Adrenal gland (tissue), 9 donors: ENCODE measurements at regions not wholly inside any gene's neighbourhood (a gene's known extent, or its start where the extent isn't known, plus 50 kb on each side); places are given as distances from the start of the nearest gene placed in this dataset.

Experiments used
- DNase-seq, 7 donors: peaks; one replicate each; pipeline ENCODE4 v3.0.0-alpha.2; 2019 to 2020
- H3K27ac ChIP-seq, 5 donors: fragments of 200-600 bp; sonication (generic) in 4 of 5; 1 replicate in 3 of 5; 2 replicates in 2 of 5; pipeline versions ENCODE4 v1.5.1 to v1.8.0; 2016 to 2020; ENCODE audit warnings: mild to moderate bottlenecking in 1 of 5
- H3K27me3 ChIP-seq: fragments of 200-600 bp; 2 replicates; pipeline ENCODE4 v1.8.0; 2021
- H3K36me3 ChIP-seq, 2 donors: fragments of 200-600 bp; replicated peaks in 1 of 2; 1 replicate in 1 of 2; 2 replicates in 1 of 2; pipeline versions ENCODE4 v1.5.1 to v1.8.0; 2018 to 2022
- H3K4me1 ChIP-seq, 2 donors: fragments of 200-600 bp; replicated peaks in 1 of 2; 1 replicate in 1 of 2; 2 replicates in 1 of 2; pipeline versions ENCODE4 v1.5.1 to v1.8.0; 2018 to 2021
- H3K4me3 ChIP-seq, 4 donors: fragments of 200-600 bp; sonication (generic) in 3 of 4; one replicate each; pipeline ENCODE4 v1.5.1; 2016 to 2018
- H3K9me3 ChIP-seq, 3 donors: fragments of 200-600 bp; sonication (generic) in 1 of 3; replicated peaks in 1 of 3; 1 replicate in 2 of 3; 2 replicates in 1 of 3; pipeline versions ENCODE4 v1.5.1 to v1.8.0; 2016 to 2021
- POLR2A ChIP-seq, 2 donors: fragments of 450-650 bp; IDR thresholded peaks; one replicate each; pipeline ENCODE4 v1.6.1; 2017; ENCODE audit warnings: antibody characterized with exemption in 2 of 2, mild to moderate bottlenecking in 2 of 2, moderate library complexity in 1 of 2
- WGBS, 4 donors: extraction: QIAGEN DNeasy Blood & Tissue Kit in 2 of 4; methylation state at CpG; one replicate each; pipeline versions ENCODE4 v1.1.5 to v1.1.7; 2013 to 2017; 5-methylcytosine and 5-hydroxymethylcytosine counted together
- intact Hi-C, 2 donors: fragments of 100-400 bp; cut with DNase I; formaldehyde crosslinking; loops; one replicate each; pipeline versions ENCODE4 v1.14.1 to v1.15.0; 2022 to 2023
- TF ChIP-seq, protein P1 (sequence below), 6 experiments: fragments of 450-650 bp in 4 of 6; fragments of 200-600 bp in 2 of 6; sonication (generic) in 1 of 6; IDR thresholded peaks; 1 replicate in 5 of 6; 2 replicates in 1 of 6; pipeline versions ENCODE4 v1.5.1 to v1.8.0; 2016 to 2021; ENCODE audit warnings: antibody characterized with exemption in 6 of 6, mild to moderate bottlenecking in 2 of 6, moderate library complexity in 1 of 6
- donor health status: healthy with polysubstance abuse.
- donor health status: Bipolar disorder and iron deficiency.
- donor health status: DM: yes; HTN: yes; CAD: no.
- donor health status: DM: no; HTN: no; CAD: no.
- donor health status: DM: no; HTN: no; CAD: no.

DNA sequence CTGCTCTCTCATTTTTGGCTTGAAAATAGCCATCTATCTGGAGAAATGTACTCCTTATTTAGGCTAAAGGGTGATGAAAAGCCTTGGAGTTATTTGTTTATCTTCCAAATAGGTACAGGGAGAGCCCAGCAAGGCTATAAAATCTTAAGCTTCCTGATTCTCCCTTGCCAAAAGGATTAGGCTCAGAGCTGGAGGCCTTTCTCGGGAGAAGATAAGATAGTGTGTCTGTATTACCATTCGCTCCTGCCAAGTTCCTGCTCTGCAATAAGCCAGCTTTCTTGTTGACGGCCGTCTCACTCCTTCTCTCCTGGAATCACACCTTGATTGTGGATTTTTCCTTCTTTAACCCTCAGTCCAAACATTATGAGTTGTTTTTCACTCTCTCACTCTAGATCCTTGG lies 171.8 kb upstream of the TTC29 start:
- Histone ChIP-seq H3K4me3 (no peak overlapping the region), H3K27me3 (peaks cover 3% of the 10 kb centered on the region), H3K9me3 (no peaks in the 10 kb centered on the region), H3K36me3 (no peaks in the 10 kb centered on the region), H3K4me1 (peaks cover 0 to 7% of the 10 kb centered on the region in 2 donors), H3K27ac (no peak overlapping the region)
- intact Hi-C loops: no loop called here
- peak in 1 of 7 donors; percentile 12 for DNase-seq
- 12 to 33% (median 27%) methylated on average over 4 of the region's 4 CpGs for WGBS, 4 donors
- TF ChIP-seq, protein P1, sequence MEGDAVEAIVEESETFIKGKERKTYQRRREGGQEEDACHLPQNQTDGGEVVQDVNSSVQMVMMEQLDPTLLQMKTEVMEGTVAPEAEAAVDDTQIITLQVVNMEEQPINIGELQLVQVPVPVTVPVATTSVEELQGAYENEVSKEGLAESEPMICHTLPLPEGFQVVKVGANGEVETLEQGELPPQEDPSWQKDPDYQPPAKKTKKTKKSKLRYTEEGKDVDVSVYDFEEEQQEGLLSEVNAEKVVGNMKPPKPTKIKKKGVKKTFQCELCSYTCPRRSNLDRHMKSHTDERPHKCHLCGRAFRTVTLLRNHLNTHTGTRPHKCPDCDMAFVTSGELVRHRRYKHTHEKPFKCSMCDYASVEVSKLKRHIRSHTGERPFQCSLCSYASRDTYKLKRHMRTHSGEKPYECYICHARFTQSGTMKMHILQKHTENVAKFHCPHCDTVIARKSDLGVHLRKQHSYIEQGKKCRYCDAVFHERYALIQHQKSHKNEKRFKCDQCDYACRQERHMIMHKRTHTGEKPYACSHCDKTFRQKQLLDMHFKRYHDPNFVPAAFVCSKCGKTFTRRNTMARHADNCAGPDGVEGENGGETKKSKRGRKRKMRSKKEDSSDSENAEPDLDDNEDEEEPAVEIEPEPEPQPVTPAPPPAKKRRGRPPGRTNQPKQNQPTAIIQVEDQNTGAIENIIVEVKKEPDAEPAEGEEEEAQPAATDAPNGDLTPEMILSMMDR (IDR thresholded peaks at IDR 0.05): no peak
- no peak for TF ChIP-seq POLR2A (IDR thresholded peaks at IDR 0.05)

- TF ChIP-seq POLR2A (IDR thresholded peaks at IDR 0.05): no peak
- TF ChIP-seq, protein P1 (IDR thresholded peaks at IDR 0.05): no peak
- peaks cover 0 to 7% of the 10 kb centered on the region in 2 donors for H3K4me1 ChIP-seq
- no peak for DNase-seq
- 32 to 46% (median 40%) methylated on average over 2 of the region's 2 CpGs for WGBS, 4 donors
- no peaks in the 10 kb centered on the region for H3K9me3 ChIP-seq
- no peak overlapping the region for H3K4me3 ChIP-seq
- H3K27me3 ChIP-seq: peaks cover 3% of the 10 kb centered on the region
- peak overlapping the region in 1 of 5 donors; percentile 7 for H3K27ac ChIP-seq
- intact Hi-C loops: no loop called here
- H3K36me3 ChIP-seq: no peaks in the 10 kb centered on the region
These were observed 172.9 kb upstream of the TTC29 start for GRCh38 chr4:147118528-147118927.

GRCh38 chr4:147122685-147123084 lies 177.0 kb upstream of the TTC29 start:
- Histone ChIP-seq H3K36me3 (no peaks in the 10 kb centered on the region), H3K27ac (no peak overlapping the region), H3K4me1 (no peaks in the 10 kb centered on the region), H3K4me3 (no peak overlapping the region), H3K27me3 (peaks cover 3% of the 10 kb centered on the region), H3K9me3 (no peaks in the 10 kb centered on the region)
- TF ChIP-seq, protein P1 (IDR thresholded peaks at IDR 0.05): no peak
- TF ChIP-seq POLR2A (IDR thresholded peaks at IDR 0.05): no peak
- intact Hi-C loops: no loop called here
- no peak for DNase-seq

DNA sequence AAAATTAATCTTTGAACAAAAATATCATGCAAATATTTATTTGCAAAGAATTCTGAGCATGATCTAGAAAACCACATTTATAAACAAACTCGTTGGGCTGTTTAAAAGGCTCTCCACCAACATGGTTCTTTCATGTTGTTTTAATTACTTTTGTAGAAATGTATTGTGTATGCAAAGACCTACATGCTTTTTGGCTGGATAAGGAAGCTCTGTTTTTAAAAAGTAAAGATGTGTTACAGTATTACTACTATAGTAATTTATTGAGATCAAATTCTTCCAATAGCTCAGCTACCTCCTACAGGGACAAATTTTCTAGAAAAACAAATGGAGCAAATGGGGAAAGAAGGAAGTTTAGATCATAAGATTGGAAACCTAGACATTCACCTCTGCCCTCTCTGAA lies 177.5 kb upstream of the TTC29 start:
- 29 to 39% (median 35%) methylated on average over 1 of the region's 1 CpG for WGBS, 4 donors
- H3K9me3 ChIP-seq: no peaks in the 10 kb centered on the region
- H3K27me3 ChIP-seq: peaks cover 3% of the 10 kb centered on the region
- intact Hi-C loops: no loop called here
- TF ChIP-seq, protein P1 (IDR thresholded peaks at IDR 0.05): no peak
- no peak for TF ChIP-seq POLR2A (IDR thresholded peaks at IDR 0.05)
- no peaks in the 10 kb centered on the region for H3K4me1 ChIP-seq
- no peak overlapping the region for H3K4me3 ChIP-seq
- DNase-seq: no peak
- H3K27ac ChIP-seq: no peak overlapping the region
- H3K36me3 ChIP-seq: no peaks in the 10 kb centered on the region
